Osteoblast (primary cell): ENCODE measurements at regions not wholly inside any gene's neighbourhood (a gene's known extent, or its start where the extent isn't known, plus 50 kb on each side); places are given as distances from the start of the nearest gene placed in this dataset.

Experiments
- DNase-seq: peaks from one replicate; pipeline ENCODE4 v3.0.0; 2011; ENCODE audit warnings: low spot score, mixed read lengths; ENCODE audit not compliant: insufficient read length; ENCODE audit errors: missing footprints
- H2AFZ ChIP-seq: 2 replicates; pipeline ENCODE4 v1.6.0; 2011; ENCODE audit warnings: mild to moderate bottlenecking, low read length
- H3K27ac ChIP-seq: 2 replicates; pipeline ENCODE4 v1.5.1; 2011; ENCODE audit warnings: mild to moderate bottlenecking, low read depth, low read length, moderate library complexity
- H3K27me3 ChIP-seq: 2 replicates; pipeline ENCODE4 v1.6.0; 2012; ENCODE audit warnings: mild to moderate bottlenecking, control low read depth, inconsistent platforms, low read length, moderate library complexity; ENCODE audit not compliant: insufficient read depth
- H3K36me3 ChIP-seq: 2 replicates; pipeline ENCODE4 v1.5.1; 2011; ENCODE audit warnings: mild to moderate bottlenecking, low read length, control low read depth, moderate library complexity; ENCODE audit not compliant: insufficient read depth
- H3K4me1 ChIP-seq: 2 replicates; pipeline ENCODE4 v1.5.1; 2011; ENCODE audit warnings: mild to moderate bottlenecking, low read length, control low read depth, moderate library complexity; ENCODE audit not compliant: insufficient read depth
- H3K4me2 ChIP-seq: 2 replicates; pipeline ENCODE4 v1.6.0; 2011; ENCODE audit warnings: mild to moderate bottlenecking, low read length; ENCODE audit not compliant: insufficient read depth
- H3K4me3 ChIP-seq: fragments of 200-600 bp; sonication (generic); 3 replicates; pipeline ENCODE4 v1.5.1; 2012; ENCODE audit warnings: mild to moderate bottlenecking, low read length, inconsistent platforms; ENCODE audit not compliant: insufficient read depth
- H3K79me2 ChIP-seq: 2 replicates; pipeline ENCODE4 v1.6.0; 2012; ENCODE audit warnings: mild to moderate bottlenecking, low read length, control low read depth, inconsistent platforms; ENCODE audit not compliant: insufficient read depth
- H3K9me3 ChIP-seq: 2 replicates; pipeline ENCODE4 v1.5.1; 2011; ENCODE audit warnings: low read depth, low read length, control low read depth
- H4K20me1 ChIP-seq: 2 replicates; pipeline ENCODE4 v1.6.0; 2012; ENCODE audit warnings: mild to moderate bottlenecking, low read length, control low read depth; ENCODE audit not compliant: insufficient read depth
- CTCF ChIP-seq: IDR thresholded peaks from 2 replicates; pipeline ENCODE4 v1.5.1; 2011; ENCODE audit warnings: mild to moderate bottlenecking, low read depth, low read length, moderate library complexity; ENCODE audit errors: extremely low read depth

- no peak for TF ChIP-seq CTCF
- no peaks in the 10 kb centered on the region for H3K9me3 ChIP-seq
- H3K79me2 ChIP-seq = no peaks in the 10 kb centered on the region
- no peak overlapping the region for H2AFZ ChIP-seq
- H3K27me3 ChIP-seq = no peaks in the 10 kb centered on the region
- H3K4me3 ChIP-seq = no peak overlapping the region
- no peaks in the 10 kb centered on the region for H4K20me1 ChIP-seq
- H3K27ac ChIP-seq = no peak overlapping the region
- H3K4me2 ChIP-seq = no peak overlapping the region
- DNase-seq = no peak
- no peaks in the 10 kb centered on the region for H3K4me1 ChIP-seq
- no peaks in the 10 kb centered on the region for H3K36me3 ChIP-seq
These were observed 73.3 kb upstream of the AKAP13 start for GRCh38 chr15:85306946-85307686.

- Histone ChIP-seq H2AFZ (no peak overlapping the region), H3K79me2 (no peaks in the 10 kb centered on the region), H3K36me3 (no peaks in the 10 kb centered on the region), H3K27me3 (no peaks in the 10 kb centered on the region), H3K4me1 (peaks cover 4% of the 10 kb centered on the region), H4K20me1 (no peaks in the 10 kb centered on the region), H3K9me3 (no peaks in the 10 kb centered on the region), H3K4me3 (no peak overlapping the region), H3K4me2 (no peak overlapping the region), H3K27ac (no peak overlapping the region)
- TF ChIP-seq CTCF = no peak
- DNase-seq = no peak
These were observed 72.7 kb upstream of the AKAP13 start for GRCh38 chr15:85307687-85308045.

- Histone ChIP-seq H3K27me3 (no peaks in the 10 kb centered on the region), H3K36me3 (no peaks in the 10 kb centered on the region), H3K27ac (no peak overlapping the region), H3K4me3 (no peak overlapping the region), H3K79me2 (no peaks in the 10 kb centered on the region), H3K4me2 (no peak overlapping the region), H3K9me3 (no peaks in the 10 kb centered on the region), H4K20me1 (no peaks in the 10 kb centered on the region), H3K4me1 (peaks cover 28% of the 10 kb centered on the region), H2AFZ (no peak overlapping the region)
- no peak for TF ChIP-seq CTCF
- no peak for DNase-seq
These were observed 68.8 kb upstream of the AKAP13 start for GRCh38 chr15:85311647-85312046.

GRCh38 chr15:85312486-85312885 lies 67.9 kb upstream of the AKAP13 start:
- Histone ChIP-seq H3K4me3 (no peak overlapping the region), H3K79me2 (no peaks in the 10 kb centered on the region), H3K9me3 (no peaks in the 10 kb centered on the region), H4K20me1 (no peaks in the 10 kb centered on the region), H3K4me1 (peaks cover 30% of the 10 kb centered on the region), H3K27ac (peak overlapping the region; percentile 15), H3K27me3 (no peaks in the 10 kb centered on the region), H3K36me3 (no peaks in the 10 kb centered on the region), H2AFZ (peak overlapping the region; percentile 64), H3K4me2 (peak overlapping the region; percentile 17)
- no peak for TF ChIP-seq CTCF
- DNase-seq = no peak
